Spleen (tissue), 11 donors: ENCODE measurements at regions not wholly inside any gene's neighbourhood (a gene's known extent, or its start where the extent isn't known, plus 50 kb on each side); places are given as distances from the start of the nearest gene placed in this dataset.

Source experiments
- DNase-seq: peaks from one replicate; pipeline ENCODE4 v3.0.0-alpha.2; 2020
- H3K27ac ChIP-seq, 8 donors: fragments of 200-600 bp; sonication (generic) in 7 of 8; 1 replicate in 4 of 8; 2 replicates in 4 of 8; pipeline versions ENCODE4 v1.5.0 to v1.8.0; 2016 to 2021; ENCODE audit warnings: inconsistent platforms in 4 of 8, mild to moderate bottlenecking in 4 of 8, moderate library complexity in 1 of 8
- H3K27me3 ChIP-seq, 7 donors: fragments of 200-600 bp; sonication (generic) in 6 of 7; replicated peaks in 1 of 7; 1 replicate in 4 of 7; 2 replicates in 3 of 7; pipeline versions ENCODE4 v1.5.0 to v1.8.0; 2016 to 2021; ENCODE audit warnings: inconsistent platforms in 3 of 7, mild to moderate bottlenecking in 1 of 7
- H3K36me3 ChIP-seq, 6 donors: fragments of 200-600 bp; sonication (generic) in 5 of 6; 1 replicate in 4 of 6; 2 replicates in 2 of 6; pipeline versions ENCODE4 v1.5.0 to v1.8.0; 2016 to 2021; ENCODE audit warnings: inconsistent platforms in 2 of 6
- H3K4me1 ChIP-seq, 6 donors: fragments of 200-600 bp; sonication (generic) in 5 of 6; 1 replicate in 3 of 6; 2 replicates in 3 of 6; pipeline versions ENCODE4 v1.5.0 to v1.8.0; 2016 to 2021; ENCODE audit warnings: inconsistent platforms in 3 of 6
- H3K4me3 ChIP-seq, 8 donors: fragments of 200-600 bp; sonication (generic) in 7 of 8; 1 replicate in 4 of 8; 2 replicates in 4 of 8; pipeline versions ENCODE4 v1.5.0 to v1.8.0; 2016 to 2021; ENCODE audit warnings: inconsistent platforms in 4 of 8, mild to moderate bottlenecking in 4 of 8, moderate library complexity in 2 of 8
- H3K9me3 ChIP-seq, 8 donors: fragments of 200-600 bp; sonication (generic) in 7 of 8; 1 replicate in 4 of 8; 2 replicates in 4 of 8; pipeline versions ENCODE4 v1.5.0 to v1.8.0; 2016 to 2021; ENCODE audit warnings: inconsistent platforms in 4 of 8
- CTCF ChIP-seq, 11 experiments: fragments of 200-600 bp in 7 of 11; fragments of 450-650 bp in 4 of 11; sonication (generic) in 4 of 11; IDR thresholded peaks in 8 of 11; conservative IDR thresholded peaks in 3 of 11; 1 replicate in 7 of 11; 2 replicates in 4 of 11; pipeline versions ENCODE4 v1.4.0 to v1.8.0; 2016 to 2021; ENCODE audit warnings: antibody characterized with exemption in 11 of 11, inconsistent platforms in 4 of 11, mild to moderate bottlenecking in 1 of 11
- POLR2A ChIP-seq, 3 donors: fragments of 450-650 bp; IDR thresholded peaks; one replicate each; pipeline ENCODE4 v1.5.1; 2017; ENCODE audit warnings: antibody characterized with exemption in 3 of 3, mild to moderate bottlenecking in 1 of 3
- POLR2AphosphoS5 ChIP-seq, 3 donors: sonication (generic); formaldehyde crosslinking; IDR thresholded peaks; one replicate each; pipeline ENCODE4 v1.5.1; 2017; ENCODE audit warnings: antibody characterized with exemption in 3 of 3
- WGBS, 5 donors: extraction: QIAGEN DNeasy Blood & Tissue Kit in 3 of 5; methylation state at CpG; one replicate each; pipeline versions ENCODE4 v1.1.5 to v1.1.7; 2013 to 2018; 5-methylcytosine and 5-hydroxymethylcytosine counted together
- intact Hi-C: fragments of 100-400 bp; cut with DNase I; formaldehyde crosslinking; loops from one replicate; pipeline ENCODE4 v1.15.0; 2023; ENCODE audit warnings: low total_unique reads
- donor health status: healthy with polysubstance abuse.
- donor health status: DM: no; HTN: no; CAD: no; lungs with moderate emphysema.
- donor health status: DM: no; HTN: no; CAD: no.
- donor health status: Bipolar disorder and iron deficiency.
- donor health status: healthy.
- donor health status: DM: no; HTN: no; CAD: no.
- donor health status: DM: yes; HTN: yes; CAD: no.

GRCh38 chr16:64445245-64445644, 676.6 kb downstream of the CDH11 start:
- intact Hi-C loops, result loop anchor here (10.0 kb wide), 1 partner anchor 60 kb away; no protein-coding TSS in a partner anchor
- WGBS, 5 donors, result 57 to 67% (median 63%) methylated on average over 4 of the region's 4 CpGs

GRCh38 chr16:64440421-64440831, 681.4 kb downstream of the CDH11 start:
- no peaks in the 10 kb centered on the region for H3K36me3 ChIP-seq
- peak overlapping the region in 1 of 8 donors; percentile 7 for H3K27ac ChIP-seq
- no peak for DNase-seq
- TF ChIP-seq CTCF (IDR thresholded peaks at IDR 0.05 in 8 of 11, conservative IDR thresholded peaks at IDR 0.05 in 3 of 11), result no peak
- no peak for TF ChIP-seq POLR2A (IDR thresholded peaks at IDR 0.05)
- no peak for TF ChIP-seq POLR2AphosphoS5 (IDR thresholded peaks at IDR 0.05)
- H3K27me3 ChIP-seq, result no peaks in the 10 kb centered on the region
- no peak overlapping the region for H3K4me3 ChIP-seq
- H3K9me3 ChIP-seq, result peaks cover 0 to 5% (median 0%) of the 10 kb centered on the region in 8 donors
- no peaks in the 10 kb centered on the region for H3K4me1 ChIP-seq
- intact Hi-C loops, result loop anchor here (10.0 kb wide), 1 partner anchor 56 kb away; no protein-coding TSS in a partner anchor
- WGBS, 5 donors, result 65 to 78% (median 71%) methylated on average over 3 of the region's 3 CpGs

More at GRCh38 chr16:64445245-64445644, 676.6 kb downstream of the CDH11 start:
- TF ChIP-seq POLR2A (IDR thresholded peaks at IDR 0.05) (no peak), POLR2AphosphoS5 (IDR thresholded peaks at IDR 0.05) (no peak), CTCF (IDR thresholded peaks at IDR 0.05 in 8 of 11, conservative IDR thresholded peaks at IDR 0.05 in 3 of 11) (no peak)
- no peak overlapping the region for H3K27ac ChIP-seq
- H3K36me3 ChIP-seq, result no peaks in the 10 kb centered on the region
- no peaks in the 10 kb centered on the region for H3K4me1 ChIP-seq
- DNase-seq, result no peak
- H3K9me3 ChIP-seq, result peaks cover 0 to 4% (median 0%) of the 10 kb centered on the region in 8 donors
- no peak overlapping the region for H3K4me3 ChIP-seq
- H3K27me3 ChIP-seq, result no peaks in the 10 kb centered on the region

DNA sequence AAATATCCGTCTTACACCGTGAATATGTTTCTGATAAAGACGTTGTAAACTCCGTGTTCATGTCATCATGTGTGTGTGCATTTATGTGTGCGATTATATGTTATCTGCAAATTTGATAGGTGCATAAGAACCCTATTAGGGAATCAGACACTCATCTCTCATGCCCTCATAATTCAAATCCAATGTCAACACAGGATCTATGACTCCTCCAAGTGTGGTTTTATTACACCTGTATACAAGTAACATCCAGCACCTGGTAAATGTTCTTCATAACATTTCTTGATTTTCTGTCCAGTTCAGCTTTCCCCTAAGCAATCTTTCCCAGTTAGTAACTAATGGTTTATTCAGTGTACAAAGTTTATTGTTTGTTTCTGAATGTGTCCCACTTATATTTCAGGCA, 681.9 kb downstream of the CDH11 start:
- peaks cover 0 to 5% (median 0%) of the 10 kb centered on the region in 8 donors for H3K9me3 ChIP-seq
- DNase-seq, result no peak
- no peaks in the 10 kb centered on the region for H3K4me1 ChIP-seq
- H3K36me3 ChIP-seq, result no peaks in the 10 kb centered on the region
- no peak overlapping the region for H3K4me3 ChIP-seq
- no peak overlapping the region for H3K27ac ChIP-seq
- TF ChIP-seq POLR2AphosphoS5 (IDR thresholded peaks at IDR 0.05) (no peak), POLR2A (IDR thresholded peaks at IDR 0.05) (no peak), CTCF (IDR thresholded peaks at IDR 0.05 in 8 of 11, conservative IDR thresholded peaks at IDR 0.05 in 3 of 11) (no peak)
- 84 to 98% (median 92%) methylated on average over 5 of the region's 5 CpGs for WGBS, 5 donors
- H3K27me3 ChIP-seq, result no peaks in the 10 kb centered on the region
- intact Hi-C loops, result loop anchor here (10.0 kb wide), 1 partner anchor 55 kb away; no protein-coding TSS in a partner anchor

DNA sequence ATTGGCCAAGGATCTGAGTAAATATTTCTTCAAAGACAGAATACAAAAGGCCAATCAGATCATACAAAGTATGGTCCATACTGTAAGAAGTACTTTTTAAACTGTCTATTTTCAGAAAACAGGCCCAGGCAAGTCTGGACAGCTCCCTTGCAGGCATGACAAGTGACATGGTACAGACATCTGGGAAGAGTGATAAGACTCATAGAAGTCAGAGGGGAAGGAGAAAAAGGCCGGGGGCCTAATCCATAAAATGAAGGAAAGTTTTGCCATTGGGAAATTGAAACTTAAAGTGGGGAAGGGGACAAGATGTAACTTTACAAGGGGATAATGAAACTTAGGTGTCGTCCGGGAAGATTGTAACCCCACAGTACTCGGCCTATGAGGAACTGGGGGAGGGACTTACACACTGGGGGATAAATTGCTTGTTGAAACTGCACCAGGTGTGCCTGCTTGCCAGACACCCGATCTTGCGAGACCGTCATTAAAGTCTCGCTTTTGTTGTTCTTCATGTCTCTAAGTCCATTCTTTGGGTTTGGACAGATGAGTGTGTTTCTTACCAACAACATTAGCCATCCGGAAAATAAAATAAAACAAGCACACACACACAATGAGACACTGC, 684.0 kb downstream of the CDH11 start:
- WGBS, 5 donors, result 59 to 65% (median 63%) methylated on average over 9 of the region's 9 CpGs
- intact Hi-C loops, result no loop called here
- peaks cover 0 to 18% (median 12%) of the 10 kb centered on the region in 8 donors for H3K9me3 ChIP-seq
- no peaks in the 10 kb centered on the region for H3K36me3 ChIP-seq
- DNase-seq, result no peak
- TF ChIP-seq CTCF (IDR thresholded peaks at IDR 0.05 in 8 of 11, conservative IDR thresholded peaks at IDR 0.05 in 3 of 11) (no peak), POLR2AphosphoS5 (IDR thresholded peaks at IDR 0.05) (no peak)
- no peak overlapping the region for H3K27ac ChIP-seq
- H3K4me3 ChIP-seq, result no peak overlapping the region
- H3K27me3 ChIP-seq, result no peaks in the 10 kb centered on the region
- H3K4me1 ChIP-seq, result no peaks in the 10 kb centered on the region
